Gastroesophageal sphincter (tissue), 4 donors: ENCODE measurements at regions not wholly inside any gene's neighbourhood (a gene's known extent, or its start where the extent isn't known, plus 50 kb on each side); places are given as distances from the start of the nearest gene placed in this dataset.

Experiments used
- ATAC-seq: fragments of 150-250 bp; one replicate; pipeline ENCODE4 v1.9.1; 2016; ENCODE audit warnings: mild to moderate bottlenecking, moderate library complexity
- H3K27ac ChIP-seq, 4 donors: fragments of 200-600 bp; sonication (generic) in 3 of 4; 1 replicate in 3 of 4; 2 replicates in 1 of 4; pipeline ENCODE4 v1.5.1; 2016 to 2019
- H3K27me3 ChIP-seq: fragments of 200-600 bp; sonication (generic); one replicate; pipeline ENCODE4 v1.5.1; 2019
- H3K36me3 ChIP-seq, 2 donors: fragments of 200-600 bp; sonication (generic); one replicate each; pipeline ENCODE4 v1.5.1; 2019; ENCODE audit warnings: control low read depth in 1 of 2
- H3K4me1 ChIP-seq, 3 donors: fragments of 200-600 bp; sonication (generic); 1 replicate in 2 of 3; 2 replicates in 1 of 3; pipeline ENCODE4 v1.5.1; 2016 to 2019; ENCODE audit warnings: control low read depth in 2 of 3
- H3K4me3 ChIP-seq, 2 donors: fragments of 200-600 bp; sonication (generic); one replicate each; pipeline ENCODE4 v1.5.1; 2019; ENCODE audit warnings: mild to moderate bottlenecking in 1 of 2, moderate library complexity in 1 of 2
- H3K9me3 ChIP-seq, 3 donors: fragments of 200-600 bp; sonication (generic); one replicate each; pipeline ENCODE4 v1.5.1; 2017 to 2019; ENCODE audit warnings: control low read depth in 2 of 3
- EP300 ChIP-seq: sonication (generic); formaldehyde crosslinking; IDR thresholded peaks from one replicate; pipeline ENCODE4 v1.6.1; 2017; ENCODE audit warnings: antibody characterized with exemption, mild to moderate bottlenecking
- POLR2A ChIP-seq, 2 donors: fragments of 450-650 bp; IDR thresholded peaks; one replicate each; pipeline ENCODE4 v1.6.1; 2017; ENCODE audit warnings: antibody characterized with exemption in 2 of 2, mild to moderate bottlenecking in 2 of 2, moderate library complexity in 1 of 2
- POLR2AphosphoS5 ChIP-seq: sonication (generic); formaldehyde crosslinking; IDR thresholded peaks from one replicate; pipeline ENCODE4 v1.6.1; 2017; ENCODE audit warnings: antibody characterized with exemption
- WGBS, 2 donors: methylation state at CpG; one replicate each; pipeline ENCODE4 v1.1.5; 2018; ENCODE audit warnings: low coverage in 1 of 2; 5-methylcytosine and 5-hydroxymethylcytosine counted together
- TF ChIP-seq, protein P1 (sequence below), 4 experiments: fragments of 200-600 bp in 2 of 4; fragments of 450-650 bp in 2 of 4; sonication (generic) in 1 of 4; IDR thresholded peaks; one replicate each; pipeline ENCODE4 v1.5.1; 2017 to 2019; ENCODE audit warnings: antibody characterized with exemption in 4 of 4, mild to moderate bottlenecking in 2 of 4, moderate library complexity in 2 of 4

DNA sequence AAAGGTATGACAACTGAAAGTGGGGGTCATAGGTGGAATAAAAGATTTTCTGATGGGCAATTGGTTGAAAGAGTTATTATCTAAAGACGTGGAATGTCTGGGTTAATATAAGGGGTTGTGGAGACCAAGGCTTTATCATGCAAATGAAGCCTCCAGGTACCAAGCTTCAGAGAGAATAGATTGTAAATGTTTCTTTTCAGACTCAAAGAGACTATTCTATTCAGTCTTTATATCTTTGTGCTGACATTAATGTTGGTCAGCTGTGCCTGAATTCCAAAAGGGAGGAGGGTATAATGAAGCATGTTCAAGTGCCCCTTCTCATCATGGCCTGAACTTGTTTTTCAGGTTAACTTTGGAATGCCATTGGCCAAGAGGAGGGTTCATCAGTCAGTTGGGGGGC lies 145.3 kb downstream of the SETD4 start:
- H3K27ac ChIP-seq, result no peak overlapping the region
- TF ChIP-seq POLR2A (IDR thresholded peaks at IDR 0.05) (no peak), POLR2AphosphoS5 (no peak), EP300 (no peak)
- TF ChIP-seq, protein P1, sequence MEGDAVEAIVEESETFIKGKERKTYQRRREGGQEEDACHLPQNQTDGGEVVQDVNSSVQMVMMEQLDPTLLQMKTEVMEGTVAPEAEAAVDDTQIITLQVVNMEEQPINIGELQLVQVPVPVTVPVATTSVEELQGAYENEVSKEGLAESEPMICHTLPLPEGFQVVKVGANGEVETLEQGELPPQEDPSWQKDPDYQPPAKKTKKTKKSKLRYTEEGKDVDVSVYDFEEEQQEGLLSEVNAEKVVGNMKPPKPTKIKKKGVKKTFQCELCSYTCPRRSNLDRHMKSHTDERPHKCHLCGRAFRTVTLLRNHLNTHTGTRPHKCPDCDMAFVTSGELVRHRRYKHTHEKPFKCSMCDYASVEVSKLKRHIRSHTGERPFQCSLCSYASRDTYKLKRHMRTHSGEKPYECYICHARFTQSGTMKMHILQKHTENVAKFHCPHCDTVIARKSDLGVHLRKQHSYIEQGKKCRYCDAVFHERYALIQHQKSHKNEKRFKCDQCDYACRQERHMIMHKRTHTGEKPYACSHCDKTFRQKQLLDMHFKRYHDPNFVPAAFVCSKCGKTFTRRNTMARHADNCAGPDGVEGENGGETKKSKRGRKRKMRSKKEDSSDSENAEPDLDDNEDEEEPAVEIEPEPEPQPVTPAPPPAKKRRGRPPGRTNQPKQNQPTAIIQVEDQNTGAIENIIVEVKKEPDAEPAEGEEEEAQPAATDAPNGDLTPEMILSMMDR (IDR thresholded peaks at IDR 0.05), result no peak
- WGBS, 2 donors, result 62 to 83% methylated on average over 1 of the region's 1 CpG
- H3K27me3 ChIP-seq, result no peaks in the 10 kb centered on the region
- peaks cover 0 to 9% (median 0%) of the 10 kb centered on the region in 3 donors for H3K9me3 ChIP-seq
- H3K4me1 ChIP-seq, result no peaks in the 10 kb centered on the region
- H3K4me3 ChIP-seq, result no peak overlapping the region
- H3K36me3 ChIP-seq, result no peaks in the 10 kb centered on the region
- no peak for ATAC-seq

DNA sequence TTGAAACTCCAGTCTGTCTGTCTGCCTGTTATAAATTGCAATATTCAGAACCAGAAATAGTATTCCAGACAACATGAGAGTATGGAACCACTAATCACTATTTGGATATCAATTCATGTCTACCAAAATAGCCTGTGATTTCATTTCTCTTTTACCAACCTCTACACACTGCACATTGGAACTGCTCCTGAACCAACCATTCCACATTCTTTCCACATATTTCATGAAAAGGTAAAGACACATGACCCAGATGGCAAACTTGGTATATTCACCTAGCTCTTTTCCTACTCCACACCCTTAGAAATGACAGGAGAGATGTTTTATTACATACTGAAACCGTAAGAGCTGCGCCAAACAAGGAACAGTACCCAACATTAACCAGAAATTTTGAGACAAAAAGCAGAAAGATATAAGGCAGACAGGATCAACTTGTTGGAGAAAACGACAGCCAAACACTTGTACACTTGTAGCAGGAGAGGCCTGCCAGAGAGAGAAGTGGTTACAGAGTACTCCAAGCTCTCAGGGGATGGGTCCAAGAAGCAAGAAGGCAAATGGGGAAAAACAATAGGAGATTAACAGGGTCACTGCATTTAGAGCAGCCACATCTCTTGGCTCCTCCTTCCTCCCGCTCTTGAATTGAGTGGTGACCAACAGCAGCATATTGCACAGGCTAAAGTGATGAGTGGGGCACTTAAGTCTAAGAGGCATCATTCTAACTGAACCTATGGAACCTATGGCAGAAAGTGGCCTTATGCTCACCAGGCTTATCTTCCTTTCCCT lies 148.7 kb downstream of the SETD4 start:
- no peak overlapping the region for H3K4me3 ChIP-seq
- no peak overlapping the region for H3K27ac ChIP-seq
- WGBS, 2 donors, result 64 to 95% methylated on average over 4 of the region's 4 CpGs
- ATAC-seq, result no peak
- H3K9me3 ChIP-seq, result no peaks in the 10 kb centered on the region
- TF ChIP-seq POLR2A (IDR thresholded peaks at IDR 0.05) (no peak), POLR2AphosphoS5 (no peak), EP300 (no peak)
- TF ChIP-seq, protein P1 (IDR thresholded peaks at IDR 0.05), result no peak
- no peaks in the 10 kb centered on the region for H3K36me3 ChIP-seq
- no peaks in the 10 kb centered on the region for H3K27me3 ChIP-seq
- no peaks in the 10 kb centered on the region for H3K4me1 ChIP-seq

DNA sequence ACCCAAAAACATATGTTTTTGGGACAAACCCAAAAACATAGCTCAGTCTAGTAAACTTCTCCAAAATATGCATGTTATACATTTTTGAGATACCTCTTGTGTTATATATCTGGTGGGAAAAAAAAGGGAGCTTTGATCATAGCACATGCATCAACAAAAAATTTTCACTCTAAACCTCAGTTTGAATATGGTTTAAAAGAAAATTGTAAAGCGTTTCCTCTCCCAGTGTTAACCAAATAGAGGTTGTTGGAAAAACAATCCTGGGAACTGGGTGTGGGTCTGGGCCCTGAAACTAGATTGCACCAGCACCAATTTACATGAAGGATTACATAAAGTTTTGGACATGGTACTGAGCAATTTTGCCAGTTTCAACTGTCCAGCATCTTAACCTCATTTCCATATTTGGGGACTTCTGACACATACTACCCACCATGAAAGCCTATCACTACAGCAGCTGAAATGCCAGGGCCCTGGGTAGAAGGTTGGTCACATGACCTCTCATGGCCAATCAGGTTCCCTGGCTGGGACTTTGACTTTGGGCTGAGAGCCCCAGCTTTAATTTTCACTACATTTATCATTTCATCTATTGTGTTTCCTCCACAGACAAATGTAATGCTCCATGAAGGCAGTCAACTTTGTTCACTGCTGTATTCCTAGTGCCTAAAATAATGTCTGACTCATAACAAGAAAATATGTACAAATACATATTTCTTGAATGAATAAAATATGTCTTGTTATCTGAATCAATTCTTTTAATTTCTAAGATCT lies 150.7 kb downstream of the SETD4 start:
- H3K9me3 ChIP-seq, result no peaks in the 10 kb centered on the region
- no peaks in the 10 kb centered on the region for H3K4me1 ChIP-seq
- 76 to 83% methylated on average over 1 of the region's 1 CpG for WGBS, 2 donors
- ATAC-seq, result no peak
- no peak for TF ChIP-seq EP300
- TF ChIP-seq POLR2A (IDR thresholded peaks at IDR 0.05), result no peak
- no peak for TF ChIP-seq POLR2AphosphoS5
- TF ChIP-seq, protein P1 (IDR thresholded peaks at IDR 0.05), result no peak
- no peaks in the 10 kb centered on the region for H3K36me3 ChIP-seq
- H3K27me3 ChIP-seq, result no peaks in the 10 kb centered on the region
- no peak overlapping the region for H3K27ac ChIP-seq
- H3K4me3 ChIP-seq, result no peak overlapping the region

DNA sequence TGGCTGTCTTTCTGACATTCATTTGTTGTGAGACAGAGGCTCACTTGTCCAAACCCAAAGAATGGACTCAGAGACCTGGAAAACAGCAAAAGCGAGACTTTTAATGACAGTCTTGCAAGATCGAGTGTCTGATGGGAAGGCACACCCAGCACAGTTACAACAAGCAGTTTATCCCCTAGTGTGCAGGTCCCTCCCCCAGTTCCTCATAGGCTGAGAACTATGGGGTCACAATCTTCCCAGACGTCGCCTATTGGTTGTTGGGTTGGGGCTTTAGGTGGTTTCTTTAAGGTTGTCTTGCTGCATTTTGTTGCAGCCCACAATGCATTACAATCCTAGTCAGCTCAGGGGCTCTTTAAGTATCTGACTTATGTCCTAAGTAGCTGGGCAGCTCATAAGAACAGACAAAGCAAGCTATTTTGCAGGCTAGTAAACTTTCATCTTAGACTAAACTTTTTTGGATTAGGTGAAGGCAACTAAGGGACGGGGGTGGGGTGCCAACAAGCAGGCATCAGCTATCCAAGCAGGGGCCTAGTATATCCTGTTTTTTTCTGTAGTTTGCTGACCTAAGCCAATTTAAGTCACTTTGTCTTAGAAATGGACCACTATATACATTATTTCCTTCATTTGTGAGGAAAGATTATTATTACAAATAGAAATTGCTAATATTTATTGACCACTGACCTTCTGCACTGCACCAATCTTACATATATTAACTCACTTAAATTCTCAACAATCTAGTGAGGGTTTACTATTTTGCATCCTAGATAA lies 151.8 kb downstream of the SETD4 start:
- H3K9me3 ChIP-seq, result no peaks in the 10 kb centered on the region
- TF ChIP-seq POLR2A (IDR thresholded peaks at IDR 0.05) (no peak), POLR2AphosphoS5 (no peak), EP300 (no peak)
- TF ChIP-seq, protein P1 (IDR thresholded peaks at IDR 0.05), result no peak
- ATAC-seq, result no peak
- no peaks in the 10 kb centered on the region for H3K36me3 ChIP-seq
- H3K27ac ChIP-seq, result no peak overlapping the region
- no peak overlapping the region for H3K4me3 ChIP-seq
- no peaks in the 10 kb centered on the region for H3K27me3 ChIP-seq
- H3K4me1 ChIP-seq, result no peaks in the 10 kb centered on the region
- 59 to 77% methylated on average over 4 of the region's 5 CpGs for WGBS, 2 donors
